Coronary artery (tissue), 2 donors: ENCODE measurements at regions not wholly inside any gene's neighbourhood (a gene's known extent, or its start where the extent isn't known, plus 50 kb on each side); places are given as distances from the start of the nearest gene placed in this dataset.
A peak's percentile ranks its signal among the peaks of the same experiment; 100 is the strongest.

Experiments
- DNase-seq: peaks from one replicate; pipeline ENCODE4 v3.0.0-alpha.2; 2017; ENCODE audit warnings: low spot score
- H3K27ac ChIP-seq, 2 donors: fragments of 200-600 bp; sonication (generic); one replicate each; pipeline ENCODE4 v1.5.1; 2016 to 2019
- H3K4me3 ChIP-seq: fragments of 200-600 bp; sonication (generic); 2 replicates; pipeline ENCODE4 v1.5.1; 2016; ENCODE audit warnings: mild to moderate bottlenecking, moderate library complexity
- TF ChIP-seq, protein P1 (sequence below): fragments of 200-600 bp; sonication (generic); IDR thresholded peaks from one replicate; pipeline ENCODE4 v1.5.1; 2019; ENCODE audit warnings: antibody characterized with exemption

GRCh38 chr16:48972236-48972635 is 309.4 kb downstream of the CBLN1 start:
- TF ChIP-seq, protein P1, sequence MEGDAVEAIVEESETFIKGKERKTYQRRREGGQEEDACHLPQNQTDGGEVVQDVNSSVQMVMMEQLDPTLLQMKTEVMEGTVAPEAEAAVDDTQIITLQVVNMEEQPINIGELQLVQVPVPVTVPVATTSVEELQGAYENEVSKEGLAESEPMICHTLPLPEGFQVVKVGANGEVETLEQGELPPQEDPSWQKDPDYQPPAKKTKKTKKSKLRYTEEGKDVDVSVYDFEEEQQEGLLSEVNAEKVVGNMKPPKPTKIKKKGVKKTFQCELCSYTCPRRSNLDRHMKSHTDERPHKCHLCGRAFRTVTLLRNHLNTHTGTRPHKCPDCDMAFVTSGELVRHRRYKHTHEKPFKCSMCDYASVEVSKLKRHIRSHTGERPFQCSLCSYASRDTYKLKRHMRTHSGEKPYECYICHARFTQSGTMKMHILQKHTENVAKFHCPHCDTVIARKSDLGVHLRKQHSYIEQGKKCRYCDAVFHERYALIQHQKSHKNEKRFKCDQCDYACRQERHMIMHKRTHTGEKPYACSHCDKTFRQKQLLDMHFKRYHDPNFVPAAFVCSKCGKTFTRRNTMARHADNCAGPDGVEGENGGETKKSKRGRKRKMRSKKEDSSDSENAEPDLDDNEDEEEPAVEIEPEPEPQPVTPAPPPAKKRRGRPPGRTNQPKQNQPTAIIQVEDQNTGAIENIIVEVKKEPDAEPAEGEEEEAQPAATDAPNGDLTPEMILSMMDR: no peak
- Histone ChIP-seq H3K4me3 (no peak overlapping the region), H3K27ac (no peak overlapping the region)
- DNase-seq: peak; percentile 19

GRCh38 chr16:48971571-48972077 is 310.0 kb downstream of the CBLN1 start:
- TF ChIP-seq, protein P1: no peak
- no peak overlapping the region for H3K4me3 ChIP-seq
- peak; percentile 53 for DNase-seq
- no peak overlapping the region for H3K27ac ChIP-seq

- H3K27ac ChIP-seq: no peak overlapping the region
- no peak overlapping the region for H3K4me3 ChIP-seq
- peak; percentile 14 for DNase-seq
- TF ChIP-seq, protein P1: no peak
Observed at GRCh38 chr16:48970216-48970615, 311.4 kb downstream of the CBLN1 start.

GRCh38 chr16:48969611-48970010 is 312.0 kb downstream of the CBLN1 start:
- Histone ChIP-seq H3K4me3 (no peak overlapping the region), H3K27ac (no peak overlapping the region)
- peak; percentile 45 for DNase-seq
- TF ChIP-seq, protein P1: no peak

GRCh38 chr16:48965386-48965785 is 316.3 kb downstream of the CBLN1 start:
- H3K27ac ChIP-seq: no peak overlapping the region
- peak; percentile 29 for DNase-seq
- H3K4me3 ChIP-seq: no peak overlapping the region
- TF ChIP-seq, protein P1: no peak

DNA sequence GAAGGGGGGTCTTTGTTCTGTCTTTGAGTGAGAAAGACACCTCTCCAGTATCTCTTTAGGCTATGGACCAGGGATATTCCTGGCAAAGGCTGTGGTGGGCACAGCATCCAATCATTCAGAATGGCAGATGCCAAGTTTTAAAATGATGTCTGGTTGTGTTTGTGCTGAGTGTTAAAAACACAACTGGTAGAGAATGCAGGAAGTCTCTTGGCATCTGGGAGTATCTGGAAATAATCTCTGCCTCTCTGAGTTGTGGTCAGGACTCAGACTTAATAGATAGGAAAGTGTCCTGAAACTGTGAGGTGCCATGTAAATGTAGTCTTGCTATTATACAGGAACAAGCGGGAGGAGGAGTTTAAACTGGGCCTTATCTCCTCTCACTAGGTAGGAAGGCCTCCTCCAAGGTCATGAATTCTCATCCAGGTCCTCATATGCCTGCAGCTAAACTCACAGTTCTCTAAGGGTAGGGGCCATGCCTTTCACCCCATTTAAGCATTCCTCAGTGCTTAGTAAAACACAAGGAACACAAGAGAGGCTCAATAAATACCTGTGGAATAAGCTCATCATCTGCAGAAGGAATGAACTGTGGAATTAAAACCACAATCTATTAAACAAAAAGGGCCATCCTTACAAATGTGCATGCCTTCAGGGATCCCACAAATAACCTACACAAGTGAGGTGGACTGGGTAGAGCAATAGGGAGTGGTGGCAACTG is 317.6 kb downstream of the CBLN1 start:
- Histone ChIP-seq H3K27ac (no peak overlapping the region), H3K4me3 (no peak overlapping the region)
- TF ChIP-seq, protein P1: no peak
- DNase-seq: no peak

DNA sequence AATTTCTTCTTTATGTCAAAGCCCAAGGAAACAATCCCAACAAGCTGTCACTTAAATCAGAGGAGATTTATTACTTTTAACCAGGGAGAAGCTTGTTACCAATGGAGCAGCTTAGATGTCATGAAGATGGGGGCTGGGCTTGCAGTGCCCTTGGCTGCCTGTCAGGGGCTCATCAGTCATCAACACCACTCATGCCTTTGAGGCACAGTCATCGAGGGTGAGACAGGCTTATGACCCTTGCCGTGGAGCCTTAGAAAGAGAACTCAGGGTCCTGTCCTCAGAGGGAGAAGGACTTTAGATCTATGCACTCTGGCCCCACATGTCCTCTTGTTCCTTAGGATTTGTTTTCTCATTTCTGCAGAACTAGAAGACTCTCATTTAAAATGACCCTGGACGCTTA is 318.3 kb downstream of the CBLN1 start:
- no peak for DNase-seq
- H3K4me3 ChIP-seq: no peak overlapping the region

More for the DNA sequence above, 318.3 kb downstream of the CBLN1 start:
- TF ChIP-seq, protein P1: no peak
- H3K27ac ChIP-seq: no peak overlapping the region
